Panc1 (cell line): ENCODE measurements at regions not wholly inside any gene's neighbourhood (a gene's known extent, or its start where the extent isn't known, plus 50 kb on each side); places are given as distances from the start of the nearest gene placed in this dataset.

Source experiments
- ATAC-seq: fragments of 200-7000 bp; cut with Tn5 transposase; 2 replicates; pipeline ENCODE4 v1.9.1; 2020; ENCODE audit warnings: mild to moderate bottlenecking, moderate library complexity
- BruUV-seq: library from RNA; stranded (reverse); fragments of 400-500 nt; replicated peaks from 2 replicates; lab custom pipeline; 2021; lab: Mats Ljungman, UMichigan
- CTCF ChIA-PET: fragments of 300-600 bp; sonication (Branson Sonifier 250); formaldehyde crosslinking; loops from one replicate; lab custom pipeline; 2022; ENCODE audit warnings: antibody characterized with exemption; lab: Charles Lee
- POLR2A ChIA-PET: fragments of 300-600 bp; sonication (Branson Sonifier 250); formaldehyde crosslinking; loops from one replicate; lab custom pipeline; 2022; ENCODE audit warnings: antibody characterized with exemption; lab: Charles Lee
- DNase-seq: peaks from one replicate; pipeline ENCODE4 v3.0.0-alpha.2; 2010; ENCODE audit warnings: low read depth, low spot score
- H3K27ac ChIP-seq: 2 replicates; pipeline ENCODE4 v1.5.1; 2011; ENCODE audit warnings: mild to moderate bottlenecking, low read length, inconsistent platforms
- H3K27me3 ChIP-seq: fragments of 200-500 bp; sonication (Bioruptor generic); 2 replicates; pipeline ENCODE4 v1.6.0; 2014; ENCODE audit warnings: low read length, inconsistent platforms; ENCODE audit not compliant: control insufficient read depth, insufficient read depth
- H3K36me3 ChIP-seq: fragments of 200-500 bp; sonication (Bioruptor generic); 2 replicates; pipeline ENCODE4 v1.5.1; 2014; ENCODE audit warnings: inconsistent platforms, mild to moderate bottlenecking, low read length, moderate library complexity; ENCODE audit not compliant: control insufficient read depth, insufficient read depth
- H3K4me1 ChIP-seq: 2 replicates; pipeline ENCODE4 v1.5.1; 2011; ENCODE audit warnings: inconsistent platforms, mild to moderate bottlenecking, low read length, moderate library complexity; ENCODE audit not compliant: control insufficient read depth, insufficient read depth
- H3K4me3 ChIP-seq, 2 experiments: 2 replicates each; pipeline ENCODE4 v1.5.1; 2011 to 2012; ENCODE audit warnings: low read depth in 2 of 2, low read length in 2 of 2, mild to moderate bottlenecking in 2 of 2, inconsistent platforms in 1 of 2, moderate library complexity in 1 of 2
- H3K9me3 ChIP-seq: fragments of 200-500 bp; sonication (Bioruptor generic); 2 replicates; pipeline ENCODE4 v1.5.1; 2014; ENCODE audit warnings: low read depth, mild to moderate bottlenecking, inconsistent platforms, low read length, moderate library complexity; ENCODE audit not compliant: control insufficient read depth, insufficient read depth
- POLR2AphosphoS5 ChIP-seq: IDR thresholded peaks from 2 replicates; pipeline ENCODE4 v1.6.1; 2012; ENCODE audit warnings: mild to moderate bottlenecking, low read depth, low read length, moderate library complexity
- SIN3A ChIP-seq: IDR thresholded peaks from 2 replicates; pipeline ENCODE4 v1.6.1; 2012; ENCODE audit warnings: low read depth, mild to moderate bottlenecking, low read length, moderate library complexity, borderline replicate concordance; ENCODE audit not compliant: insufficient read depth
- TCF7L2 ChIP-seq: IDR thresholded peaks from 2 replicates; pipeline ENCODE4 v1.6.1; 2011; ENCODE audit warnings: mild to moderate bottlenecking, low read depth, low read length, inconsistent platforms
- in situ Hi-C: cut with HindIII; loops from 2 replicates; pipeline ENCODE4 v1.10.0; 2016; ENCODE audit warnings: low sequenced_read_pairs, low pct_unique_long_range_greater_than_20kb
- intact Hi-C: fragments of 100-400 bp; cut with micrococcal nuclease; formaldehyde crosslinking; loops from one replicate; pipeline ENCODE4 v1.10.0; 2022; ENCODE audit not compliant: unreplicated experiment
- TF ChIP-seq, protein P1 (sequence below): fragments of 450-650 bp; IDR thresholded peaks from 2 replicates; pipeline ENCODE4 v1.5.1; 2017; ENCODE audit warnings: mild to moderate bottlenecking
- TF ChIP-seq, protein P2 (sequence below), 2 experiments: IDR thresholded peaks; 2 replicates each; pipeline ENCODE4 v1.6.1; 2011 to 2012; ENCODE audit warnings: low read depth in 2 of 2, control low read depth in 1 of 2, low read length in 1 of 2, mild to moderate bottlenecking in 1 of 2, moderate library complexity in 1 of 2; ENCODE audit not compliant: insufficient read depth in 1 of 2

DNA sequence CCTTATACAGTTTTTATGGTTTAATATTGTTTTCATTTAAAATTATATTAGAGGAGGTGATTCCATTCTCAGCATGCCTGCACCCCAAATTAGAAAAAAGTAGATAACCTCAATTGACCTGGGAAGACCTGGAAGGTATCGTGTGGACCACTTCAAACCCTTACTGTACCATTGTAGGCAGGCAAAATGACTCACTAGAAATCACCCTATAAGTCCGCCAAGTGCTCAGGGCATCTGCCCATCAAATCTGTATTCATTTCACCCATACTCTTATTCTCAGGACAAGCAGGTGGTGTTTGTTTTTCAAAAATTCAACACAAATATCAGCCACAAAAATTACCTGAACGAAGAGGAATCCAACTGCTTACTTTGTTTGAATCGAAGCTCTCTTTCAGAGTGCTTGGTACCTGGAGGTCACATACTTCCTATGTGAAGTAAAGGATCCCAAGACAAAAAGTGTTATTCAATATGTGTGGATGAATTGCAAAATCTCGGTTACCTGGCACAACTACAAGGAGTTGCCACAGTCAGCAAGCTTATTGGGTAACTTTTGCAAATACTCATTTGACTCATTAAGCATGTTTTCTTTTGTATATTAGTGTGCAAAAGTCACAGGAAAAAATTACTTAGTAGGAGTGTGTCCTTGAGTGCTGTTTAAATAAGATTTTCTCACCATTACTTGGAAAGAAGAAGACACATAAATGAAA, 216.2 kb downstream of the ENC1 start:
- H3K9me3 ChIP-seq = no peaks in the 10 kb centered on the region
- BruUV-seq = no TSS peak
- H3K36me3 ChIP-seq = no peaks in the 10 kb centered on the region
- ATAC-seq = no peak
- intact Hi-C loops = no loop called here
- no peaks in the 10 kb centered on the region for H3K4me1 ChIP-seq
- H3K4me3 ChIP-seq = no peak overlapping the region
- no peak overlapping the region for H3K27ac ChIP-seq
- no peaks in the 10 kb centered on the region for H3K27me3 ChIP-seq
- in situ Hi-C loops = no loop called here
- POLR2A ChIA-PET = no interaction called here
- TF ChIP-seq TCF7L2 = no peak
- TF ChIP-seq, protein P1, sequence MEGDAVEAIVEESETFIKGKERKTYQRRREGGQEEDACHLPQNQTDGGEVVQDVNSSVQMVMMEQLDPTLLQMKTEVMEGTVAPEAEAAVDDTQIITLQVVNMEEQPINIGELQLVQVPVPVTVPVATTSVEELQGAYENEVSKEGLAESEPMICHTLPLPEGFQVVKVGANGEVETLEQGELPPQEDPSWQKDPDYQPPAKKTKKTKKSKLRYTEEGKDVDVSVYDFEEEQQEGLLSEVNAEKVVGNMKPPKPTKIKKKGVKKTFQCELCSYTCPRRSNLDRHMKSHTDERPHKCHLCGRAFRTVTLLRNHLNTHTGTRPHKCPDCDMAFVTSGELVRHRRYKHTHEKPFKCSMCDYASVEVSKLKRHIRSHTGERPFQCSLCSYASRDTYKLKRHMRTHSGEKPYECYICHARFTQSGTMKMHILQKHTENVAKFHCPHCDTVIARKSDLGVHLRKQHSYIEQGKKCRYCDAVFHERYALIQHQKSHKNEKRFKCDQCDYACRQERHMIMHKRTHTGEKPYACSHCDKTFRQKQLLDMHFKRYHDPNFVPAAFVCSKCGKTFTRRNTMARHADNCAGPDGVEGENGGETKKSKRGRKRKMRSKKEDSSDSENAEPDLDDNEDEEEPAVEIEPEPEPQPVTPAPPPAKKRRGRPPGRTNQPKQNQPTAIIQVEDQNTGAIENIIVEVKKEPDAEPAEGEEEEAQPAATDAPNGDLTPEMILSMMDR = no peak
- TF ChIP-seq, protein P2, sequence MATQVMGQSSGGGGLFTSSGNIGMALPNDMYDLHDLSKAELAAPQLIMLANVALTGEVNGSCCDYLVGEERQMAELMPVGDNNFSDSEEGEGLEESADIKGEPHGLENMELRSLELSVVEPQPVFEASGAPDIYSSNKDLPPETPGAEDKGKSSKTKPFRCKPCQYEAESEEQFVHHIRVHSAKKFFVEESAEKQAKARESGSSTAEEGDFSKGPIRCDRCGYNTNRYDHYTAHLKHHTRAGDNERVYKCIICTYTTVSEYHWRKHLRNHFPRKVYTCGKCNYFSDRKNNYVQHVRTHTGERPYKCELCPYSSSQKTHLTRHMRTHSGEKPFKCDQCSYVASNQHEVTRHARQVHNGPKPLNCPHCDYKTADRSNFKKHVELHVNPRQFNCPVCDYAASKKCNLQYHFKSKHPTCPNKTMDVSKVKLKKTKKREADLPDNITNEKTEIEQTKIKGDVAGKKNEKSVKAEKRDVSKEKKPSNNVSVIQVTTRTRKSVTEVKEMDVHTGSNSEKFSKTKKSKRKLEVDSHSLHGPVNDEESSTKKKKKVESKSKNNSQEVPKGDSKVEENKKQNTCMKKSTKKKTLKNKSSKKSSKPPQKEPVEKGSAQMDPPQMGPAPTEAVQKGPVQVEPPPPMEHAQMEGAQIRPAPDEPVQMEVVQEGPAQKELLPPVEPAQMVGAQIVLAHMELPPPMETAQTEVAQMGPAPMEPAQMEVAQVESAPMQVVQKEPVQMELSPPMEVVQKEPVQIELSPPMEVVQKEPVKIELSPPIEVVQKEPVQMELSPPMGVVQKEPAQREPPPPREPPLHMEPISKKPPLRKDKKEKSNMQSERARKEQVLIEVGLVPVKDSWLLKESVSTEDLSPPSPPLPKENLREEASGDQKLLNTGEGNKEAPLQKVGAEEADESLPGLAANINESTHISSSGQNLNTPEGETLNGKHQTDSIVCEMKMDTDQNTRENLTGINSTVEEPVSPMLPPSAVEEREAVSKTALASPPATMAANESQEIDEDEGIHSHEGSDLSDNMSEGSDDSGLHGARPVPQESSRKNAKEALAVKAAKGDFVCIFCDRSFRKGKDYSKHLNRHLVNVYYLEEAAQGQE (IDR thresholded peaks at IDR 0.05; ENCODE audit: insufficient read depth in 1 of 2, low read depth in 2 of 2, low read length in 1 of 2) = no peak
- no peak for DNase-seq
- CTCF ChIA-PET = no interaction called here

DNA sequence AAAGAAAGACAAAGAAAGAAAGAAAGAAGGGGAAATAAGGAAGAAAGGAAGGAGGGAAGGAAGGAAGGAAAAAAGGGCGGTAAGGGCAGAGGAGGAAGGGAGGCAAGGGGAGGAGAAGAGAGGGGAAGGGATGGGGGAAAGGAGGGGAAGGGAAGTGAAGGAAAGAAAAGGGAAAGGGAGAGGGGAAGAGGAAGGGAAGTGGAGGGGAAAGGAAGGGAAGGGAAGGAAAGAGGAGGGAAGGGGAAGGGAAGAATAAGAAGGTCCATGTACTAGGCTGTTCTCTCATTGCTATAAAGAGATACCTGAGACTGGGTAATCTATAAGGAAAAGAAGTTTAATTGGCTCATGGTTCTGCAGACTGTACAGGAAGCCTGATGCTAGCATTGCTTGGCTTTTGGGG, 217.1 kb downstream of the ENC1 start:
- no peaks in the 10 kb centered on the region for H3K27me3 ChIP-seq
- H3K36me3 ChIP-seq = no peaks in the 10 kb centered on the region
- intact Hi-C loops (no loop called here), in situ Hi-C loops (no loop called here)
- TF ChIP-seq, protein P1 = no peak
- TF ChIP-seq POLR2AphosphoS5 = no peak
- no peak for TF ChIP-seq SIN3A
- TF ChIP-seq, protein P2 (IDR thresholded peaks at IDR 0.05; ENCODE audit: insufficient read depth in 1 of 2, low read depth in 2 of 2, low read length in 1 of 2) = no peak
- no peak for TF ChIP-seq TCF7L2
- ChIA-PET CTCF (no interaction called here), POLR2A (no interaction called here)
- no peaks in the 10 kb centered on the region for H3K4me1 ChIP-seq
- no peak for DNase-seq
- no peaks in the 10 kb centered on the region for H3K9me3 ChIP-seq
- H3K4me3 ChIP-seq = no peak overlapping the region
- no peak for ATAC-seq
- no peak overlapping the region for H3K27ac ChIP-seq
- no TSS peak for BruUV-seq
